Glutamatergic neuron (in vitro differentiated cells): ENCODE measurements at regions not wholly inside any gene's neighbourhood (a gene's known extent, or its start where the extent isn't known, plus 50 kb on each side); places are given as distances from the start of the nearest gene placed in this dataset.

Experiments
- DNase-seq: peaks from one replicate; pipeline ENCODE4 v3.0.0; 2022
- H3K27ac Mint-ChIP-seq: one replicate; pipeline ENCODE4 v1.8.0; 2020; ENCODE audit warnings: mild to moderate bottlenecking, mixed read lengths, inconsistent platforms; ENCODE audit not compliant: unreplicated experiment
- H3K27me3 Mint-ChIP-seq: one replicate; pipeline ENCODE4 v1.8.0; 2020; ENCODE audit warnings: mild to moderate bottlenecking, moderate library complexity, mixed read lengths, inconsistent platforms; ENCODE audit not compliant: unreplicated experiment
- H3K36me3 Mint-ChIP-seq: one replicate; pipeline ENCODE4 v1.8.0; 2020; ENCODE audit warnings: mild to moderate bottlenecking, mixed read lengths, inconsistent platforms; ENCODE audit not compliant: unreplicated experiment
- H3K4me1 Mint-ChIP-seq: one replicate; pipeline ENCODE4 v1.8.0; 2020; ENCODE audit warnings: mild to moderate bottlenecking, low read depth, mixed read lengths, inconsistent platforms; ENCODE audit not compliant: unreplicated experiment
- H3K4me3 Mint-ChIP-seq: one replicate; pipeline ENCODE4 v1.8.0; 2020; ENCODE audit warnings: mild to moderate bottlenecking, mixed read lengths, inconsistent platforms; ENCODE audit not compliant: unreplicated experiment
- H3K9me3 Mint-ChIP-seq: one replicate; pipeline ENCODE4 v1.8.0; 2020; ENCODE audit warnings: mild to moderate bottlenecking, moderate library complexity, mixed read lengths, inconsistent platforms; ENCODE audit not compliant: unreplicated experiment
- CTCF ChIP-seq: fragments of 200-600 bp; sonication (generic); IDR thresholded peaks from one replicate; pipeline ENCODE4 v1.5.0; 2021; ENCODE audit not compliant: partially characterized antibody, unreplicated experiment

- H3K27ac Mint-ChIP-seq, result no peak overlapping the region
- DNase-seq, result no peak
- TF ChIP-seq CTCF, result no peak
- peaks cover 3% of the 10 kb centered on the region for H3K9me3 Mint-ChIP-seq
- H3K4me1 Mint-ChIP-seq, result no peaks in the 10 kb centered on the region
- peaks cover 5% of the 10 kb centered on the region for H3K36me3 Mint-ChIP-seq
- H3K4me3 Mint-ChIP-seq, result no peak overlapping the region
- peaks cover 1% of the 10 kb centered on the region for H3K27me3 Mint-ChIP-seq
Observed at GRCh38 chr16:76956841-76957240, 234.1 kb upstream of the MON1B start.

- Mint-ChIP-seq H3K9me3 (peaks cover 3% of the 10 kb centered on the region), H3K27ac (no peak overlapping the region), H3K4me3 (no peak overlapping the region), H3K36me3 (peaks cover 5% of the 10 kb centered on the region), H3K27me3 (no peaks in the 10 kb centered on the region), H3K4me1 (no peaks in the 10 kb centered on the region)
- TF ChIP-seq CTCF, result no peak
- DNase-seq, result no peak
Observed at GRCh38 chr16:76959166-76959565, 231.8 kb upstream of the MON1B start.

GRCh38 chr16:76963614-76964315 lies 227.2 kb upstream of the MON1B start:
- Mint-ChIP-seq H3K4me1 (no peaks in the 10 kb centered on the region), H3K9me3 (peaks cover under 1% of the 10 kb centered on the region), H3K27me3 (peaks cover 2% of the 10 kb centered on the region), H3K36me3 (no peaks in the 10 kb centered on the region), H3K27ac (no peak overlapping the region), H3K4me3 (no peak overlapping the region)
- no peak for TF ChIP-seq CTCF
- DNase-seq, result no peak

GRCh38 chr16:76964464-76965154 lies 226.4 kb upstream of the MON1B start:
- Mint-ChIP-seq H3K4me3 (no peak overlapping the region), H3K27me3 (peaks cover 2% of the 10 kb centered on the region), H3K27ac (no peak overlapping the region), H3K36me3 (no peaks in the 10 kb centered on the region), H3K4me1 (no peaks in the 10 kb centered on the region), H3K9me3 (no peaks in the 10 kb centered on the region)
- no peak for DNase-seq
- TF ChIP-seq CTCF, result no peak

- Mint-ChIP-seq H3K27ac (no peak overlapping the region), H3K27me3 (no peaks in the 10 kb centered on the region), H3K9me3 (no peaks in the 10 kb centered on the region), H3K4me3 (no peak overlapping the region), H3K4me1 (no peaks in the 10 kb centered on the region), H3K36me3 (no peaks in the 10 kb centered on the region)
- no peak for TF ChIP-seq CTCF
- no peak for DNase-seq
Observed at GRCh38 chr16:76970087-76970744, 220.8 kb upstream of the MON1B start.
